KMS-11 (cell line): ENCODE measurements at regions not wholly inside any gene's neighbourhood (a gene's known extent, or its start where the extent isn't known, plus 50 kb on each side); places are given as distances from the start of the nearest gene placed in this dataset.

Source experiments
- H2AFZ ChIP-seq: fragments of 200-600 bp; sonication (generic); 2 replicates; pipeline ENCODE4 v1.6.1; 2016; ENCODE audit warnings: antibody characterized with exemption, mixed run types, low read depth
- H3K27ac ChIP-seq: fragments of 200-600 bp; sonication (generic); 2 replicates; pipeline ENCODE4 v1.6.1; 2016; ENCODE audit warnings: mild to moderate bottlenecking, mixed run types
- H3K27me3 ChIP-seq: fragments of 200-600 bp; sonication (generic); 2 replicates; pipeline ENCODE4 v1.6.1; 2017; ENCODE audit warnings: mild to moderate bottlenecking, low read depth, mixed run types, moderate library complexity; ENCODE audit not compliant: insufficient read depth
- H3K36me3 ChIP-seq: fragments of 200-600 bp; sonication (generic); 2 replicates; pipeline ENCODE4 v1.6.1; 2017; ENCODE audit warnings: mild to moderate bottlenecking, mixed run types; ENCODE audit not compliant: insufficient read depth
- H3K4me1 ChIP-seq: fragments of 200-600 bp; sonication (generic); 2 replicates; pipeline ENCODE4 v1.6.1; 2016; ENCODE audit warnings: mild to moderate bottlenecking, low read depth, mixed run types; ENCODE audit not compliant: poor library complexity, severe bottlenecking
- H3K4me2 ChIP-seq: fragments of 200-600 bp; sonication (generic); 2 replicates; pipeline ENCODE4 v1.7.0; 2016; ENCODE audit warnings: mild to moderate bottlenecking, mixed run types
- H3K4me3 ChIP-seq: fragments of 200-600 bp; sonication (generic); IDR thresholded peaks from 2 replicates; pipeline ENCODE4 v1.6.1; 2017; ENCODE audit warnings: low read depth, low read length, mixed read lengths; ENCODE audit not compliant: insufficient read depth
- H3K79me2 ChIP-seq: fragments of 200-600 bp; sonication (generic); 2 replicates; pipeline ENCODE4 v1.6.1; 2016; ENCODE audit warnings: low read depth, mixed run types; ENCODE audit not compliant: insufficient read depth
- H3K9ac ChIP-seq: fragments of 200-600 bp; sonication (generic); 2 replicates; pipeline ENCODE4 v1.6.1; 2016; ENCODE audit warnings: mild to moderate bottlenecking, mixed run types
- H4K20me1 ChIP-seq: fragments of 200-600 bp; sonication (generic); 2 replicates; pipeline ENCODE4 v1.6.1; 2016; ENCODE audit warnings: mild to moderate bottlenecking, mixed run types; ENCODE audit not compliant: insufficient read depth
- CTCF ChIP-seq: fragments of 200-600 bp; sonication (generic); conservative IDR thresholded peaks from 2 replicates; pipeline ENCODE4 v1.6.1; 2017; ENCODE audit warnings: low read depth, mild to moderate bottlenecking, antibody characterized with exemption, low read length, moderate library complexity, mixed read lengths

- H3K4me3 ChIP-seq, result no peak overlapping the region
- no peak overlapping the region for H3K27ac ChIP-seq
- H4K20me1 ChIP-seq, result no peaks in the 10 kb centered on the region
- H3K79me2 ChIP-seq, result no peaks in the 10 kb centered on the region
- H3K4me1 ChIP-seq, result no peaks in the 10 kb centered on the region
- H3K27me3 ChIP-seq, result no peaks in the 10 kb centered on the region
- H3K4me2 ChIP-seq, result no peak overlapping the region
- H2AFZ ChIP-seq, result no peak overlapping the region
- TF ChIP-seq CTCF, result no peak
- H3K36me3 ChIP-seq, result no peaks in the 10 kb centered on the region
- no peak overlapping the region for H3K9ac ChIP-seq
Measured at GRCh38 chr10:3992382-3993178, 207.6 kb upstream of the KLF6 start.

GRCh38 chr10:3990307-3990706 lies 205.3 kb upstream of the KLF6 start:
- H3K9ac ChIP-seq, result no peak overlapping the region
- no peaks in the 10 kb centered on the region for H4K20me1 ChIP-seq

GRCh38 chr10:3987143-3987974 lies 202.3 kb upstream of the KLF6 start:
- TF ChIP-seq CTCF, result no peak
- Histone ChIP-seq H2AFZ (no peak overlapping the region), H3K79me2 (no peaks in the 10 kb centered on the region), H3K27me3 (no peaks in the 10 kb centered on the region), H3K4me1 (no peaks in the 10 kb centered on the region), H3K4me3 (no peak overlapping the region), H3K27ac (no peak overlapping the region), H4K20me1 (no peaks in the 10 kb centered on the region), H3K4me2 (no peak overlapping the region), H3K9ac (no peak overlapping the region), H3K36me3 (no peaks in the 10 kb centered on the region)

More at GRCh38 chr10:3990307-3990706, 205.3 kb upstream of the KLF6 start:
- Histone ChIP-seq H3K79me2 (no peaks in the 10 kb centered on the region), H3K27me3 (no peaks in the 10 kb centered on the region), H3K36me3 (no peaks in the 10 kb centered on the region), H3K4me3 (no peak overlapping the region), H2AFZ (no peak overlapping the region), H3K4me2 (no peak overlapping the region), H3K27ac (no peak overlapping the region), H3K4me1 (no peaks in the 10 kb centered on the region)
- no peak for TF ChIP-seq CTCF

- no peaks in the 10 kb centered on the region for H3K36me3 ChIP-seq
- no peak overlapping the region for H3K9ac ChIP-seq
- H3K27ac ChIP-seq, result no peak overlapping the region
- no peaks in the 10 kb centered on the region for H3K79me2 ChIP-seq
- no peak for TF ChIP-seq CTCF
- H2AFZ ChIP-seq, result no peak overlapping the region
- no peaks in the 10 kb centered on the region for H3K27me3 ChIP-seq
- no peaks in the 10 kb centered on the region for H3K4me1 ChIP-seq
- no peaks in the 10 kb centered on the region for H4K20me1 ChIP-seq
- H3K4me2 ChIP-seq, result no peak overlapping the region
- no peak overlapping the region for H3K4me3 ChIP-seq
Measured at GRCh38 chr10:3986493-3987142, 201.6 kb upstream of the KLF6 start.
